IMR-90 (cell line): ENCODE measurements at regions not wholly inside any gene's neighbourhood (a gene's known extent, or its start where the extent isn't known, plus 50 kb on each side); places are given as distances from the start of the nearest gene placed in this dataset.

Experiments
- ATAC-seq: fragments of 200-7000 bp; cut with Tn5 transposase; 2 replicates; pipeline ENCODE4 v1.9.1; 2020; ENCODE audit warnings: low read depth, mild to moderate bottlenecking, moderate library complexity
- BruUV-seq: library from RNA; stranded (reverse); fragments of 400-500 nt; replicated peaks from 2 replicates; lab custom pipeline; 2021; lab: Mats Ljungman, UMichigan
- CTCF ChIA-PET: fragments of 300-600 bp; formaldehyde crosslinking; extraction: SDS; loops from one replicate; lab custom pipeline; 2021; ENCODE audit warnings: antibody characterized with exemption; lab: Yijun Ruan, JAX
- POLR2A ChIA-PET: fragments of 300-600 bp; sonication (Branson Sonifier 250); formaldehyde crosslinking; loops from one replicate; lab custom pipeline; 2022; ENCODE audit warnings: antibody characterized with exemption; ENCODE audit not compliant: unreplicated experiment; lab: Charles Lee
- DNase-seq: peaks from one replicate; pipeline ENCODE4 v3.0.0; 2013
- H2AFZ ChIP-seq: replicated peaks from 2 replicates; pipeline ENCODE3; 2013; ENCODE audit warnings: low read length, mild to moderate bottlenecking; ENCODE audit not compliant: poor library complexity
- H2AK5ac ChIP-seq: 2 replicates; pipeline ENCODE4 v1.6.1; 2013; ENCODE audit warnings: low read depth, low read length, inconsistent platforms
- H2AK9ac ChIP-seq: replicated peaks from 2 replicates; pipeline ENCODE3; 2013; ENCODE audit warnings: mild to moderate bottlenecking, low read depth, low read length, moderate library complexity; ENCODE audit not compliant: poor library complexity
- H2BK120ac ChIP-seq: 2 replicates; pipeline ENCODE4 v1.6.1; 2013; ENCODE audit warnings: low read depth, low read length, inconsistent platforms
- H2BK15ac ChIP-seq: 3 replicates; pipeline ENCODE4 v1.6.1; 2013; ENCODE audit warnings: low read depth, low read length, inconsistent platforms
- H2BK20ac ChIP-seq: 2 replicates; pipeline ENCODE4 v1.6.1; 2013; ENCODE audit warnings: low read depth, mild to moderate bottlenecking, inconsistent platforms, low read length, moderate library complexity
- H2BK5ac ChIP-seq: 2 replicates; pipeline ENCODE4 v1.6.1; 2013; ENCODE audit warnings: mild to moderate bottlenecking, low read depth, low read length, inconsistent platforms; ENCODE audit not compliant: poor library complexity, severe bottlenecking
- H3K14ac ChIP-seq: replicated peaks from 2 replicates; pipeline ENCODE4 v1.6.1; 2013; ENCODE audit warnings: low read depth, low read length, inconsistent platforms
- H3K18ac ChIP-seq: 2 replicates; pipeline ENCODE4 v1.6.1; 2013; ENCODE audit warnings: low read depth, low read length, control low read depth
- H3K23ac ChIP-seq: 2 replicates; pipeline ENCODE4 v1.6.1; 2013; ENCODE audit warnings: low read depth, low read length, inconsistent platforms
- H3K27ac ChIP-seq: 2 replicates; pipeline ENCODE4 v1.5.1; 2013; ENCODE audit warnings: mild to moderate bottlenecking, control low read depth, low read length; ENCODE audit not compliant: insufficient read depth
- H3K27me3 ChIP-seq: 2 replicates; pipeline ENCODE4 v1.6.1; 2013; ENCODE audit warnings: low read length; ENCODE audit not compliant: control insufficient read depth, insufficient read depth
- H3K36me3 ChIP-seq: 2 replicates; pipeline ENCODE4 v1.6.1; 2013; ENCODE audit warnings: low read length, mixed read lengths; ENCODE audit not compliant: control insufficient read depth, insufficient read depth
- H3K4ac ChIP-seq: 2 replicates; pipeline ENCODE4 v1.6.1; 2013; ENCODE audit warnings: low read depth, low read length, inconsistent platforms
- H3K4me1 ChIP-seq: 2 replicates; pipeline ENCODE4 v1.6.1; 2013; ENCODE audit warnings: low read length, mixed read lengths; ENCODE audit not compliant: control insufficient read depth, insufficient read depth
- H3K4me2 ChIP-seq: 2 replicates; pipeline ENCODE4 v1.6.1; 2013; ENCODE audit warnings: low read depth, mild to moderate bottlenecking, control low read depth, low read length, moderate library complexity
- H3K4me3 ChIP-seq: 2 replicates; pipeline ENCODE4 v1.5.1; 2013; ENCODE audit warnings: low read depth, mild to moderate bottlenecking, control low read depth, low read length, moderate library complexity; ENCODE audit not compliant: insufficient read depth
- H3K56ac ChIP-seq: 2 replicates; pipeline ENCODE4 v1.6.1; 2013; ENCODE audit warnings: low read length, inconsistent platforms; ENCODE audit not compliant: insufficient read depth; ENCODE audit errors: extremely low read depth
- H3K79me1 ChIP-seq, 2 experiments: 2 replicates each; pipeline ENCODE4 v1.6.1; 2013; ENCODE audit warnings: low read length in 2 of 2, inconsistent platforms in 1 of 2, low read depth in 1 of 2
- H3K9ac ChIP-seq: 2 replicates; pipeline ENCODE4 v1.6.1; 2013; ENCODE audit warnings: low read depth, low read length, control low read depth
- H3K9me1 ChIP-seq: 2 replicates; pipeline ENCODE4 v1.6.1; 2013; ENCODE audit warnings: low read length, inconsistent platforms; ENCODE audit not compliant: insufficient read depth
- H3K9me3 ChIP-seq: 2 replicates; pipeline ENCODE4 v1.6.1; 2013; ENCODE audit warnings: low read length; ENCODE audit not compliant: control insufficient read depth, insufficient read depth
- H4K20me1 ChIP-seq: 2 replicates; pipeline ENCODE4 v1.6.1; 2013; ENCODE audit warnings: low read length, inconsistent platforms; ENCODE audit not compliant: insufficient read depth
- H4K5ac ChIP-seq: 2 replicates; pipeline ENCODE4 v1.6.1; 2013; ENCODE audit warnings: mild to moderate bottlenecking, low read depth, low read length, control low read depth
- H4K8ac ChIP-seq, 2 experiments: 2 replicates each; pipeline ENCODE4 v1.6.1; 2013; ENCODE audit warnings: low read depth in 2 of 2, low read length in 2 of 2, control low read depth in 1 of 2, inconsistent platforms in 1 of 2
- H4K91ac ChIP-seq: 2 replicates; pipeline ENCODE4 v1.6.1; 2013; ENCODE audit warnings: low read depth, low read length, inconsistent platforms; ENCODE audit not compliant: insufficient read depth
- BHLHE40 ChIP-seq: fragments of 150-350 bp; IDR thresholded peaks from 2 replicates; pipeline ENCODE4 v1.6.1; 2016; ENCODE audit warnings: mild to moderate bottlenecking, low read depth, low read length
- CTCF ChIP-seq: conservative IDR thresholded peaks from 2 replicates; pipeline ENCODE4 v1.5.1; 2012; ENCODE audit warnings: mild to moderate bottlenecking, low read depth, low read length, improper control_type of control experiment
- FOS ChIP-seq: fragments of 150-350 bp; IDR thresholded peaks from 2 replicates; pipeline ENCODE4 v1.6.1; 2016; ENCODE audit warnings: low read depth, low read length
- MAZ ChIP-seq: IDR thresholded peaks from 2 replicates; pipeline ENCODE4 v1.6.1; 2012; ENCODE audit warnings: low read depth, mild to moderate bottlenecking, low read length, improper control_type of control experiment, moderate library complexity, borderline replicate concordance
- POLR2A ChIP-seq: IDR thresholded peaks from 2 replicates; pipeline ENCODE4 v1.6.1; 2012; ENCODE audit warnings: mild to moderate bottlenecking, low read depth, low read length
- RCOR1 ChIP-seq: IDR thresholded peaks from 2 replicates; pipeline ENCODE4 v1.6.1; 2012; ENCODE audit warnings: mild to moderate bottlenecking, low read length, improper control_type of control experiment; ENCODE audit not compliant: insufficient replicate concordance
- WGBS, 2 experiments: methylation state at CpG; one replicate each; pipeline versions ENCODE4 v1.1.5 to v1.1.7; 2013; ENCODE audit warnings: missing lambda C conversion rate in 2 of 2; ENCODE audit not compliant: insufficient read length in 1 of 2; ENCODE audit errors: extremely low coverage in 2 of 2; 5-methylcytosine and 5-hydroxymethylcytosine counted together
- dilution Hi-C: fragments of 300-500 bp; cut with HindIII; formaldehyde crosslinking; loops from one replicate; pipeline ENCODE4 v1.14.3; 2018; ENCODE audit warnings: low sequenced_read_pairs; ENCODE audit not compliant: unreplicated experiment
- in situ Hi-C: fragments of 300-500 bp; cut with MboI; formaldehyde crosslinking; loops from 3 replicates; pipeline ENCODE4 v1.14.3; 2019; ENCODE audit warnings: low sequenced_read_pairs, inconsistent platforms, mixed read lengths
- intact Hi-C: fragments of 100-400 bp; cut with micrococcal nuclease; formaldehyde crosslinking; loops from 2 replicates; pipeline ENCODE4 v1.10.0; 2022
- TF ChIP-seq, protein P1 (sequence below): fragments of 150-350 bp; IDR thresholded peaks from 2 replicates; pipeline ENCODE4 v1.6.1; 2016; ENCODE audit warnings: low read depth, mild to moderate bottlenecking, low read length, moderate library complexity, borderline replicate concordance

DNA sequence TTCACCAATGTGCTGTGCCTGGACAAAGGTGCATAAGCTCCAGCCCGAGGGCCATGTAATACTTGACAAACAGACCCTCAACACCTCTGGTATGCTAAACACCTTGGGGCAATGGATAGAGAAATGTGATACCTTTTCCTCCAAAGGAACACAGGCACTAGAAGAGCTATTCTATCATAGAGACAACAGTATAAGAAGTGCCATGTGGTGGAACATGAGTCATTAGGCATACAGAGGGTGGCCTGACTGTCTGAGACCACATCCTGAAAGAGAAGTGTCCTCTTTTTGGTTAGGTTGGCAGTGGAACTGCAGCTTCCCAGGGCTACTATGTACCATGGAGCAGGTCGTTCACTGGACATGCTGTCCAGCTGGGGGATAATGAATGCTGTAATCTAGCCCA, 153.9 kb downstream of the INSIG2 start:
- no peak overlapping the region for H2AFZ ChIP-seq
- no peak overlapping the region for H3K9ac ChIP-seq
- no peaks in the 10 kb centered on the region for H3K4me1 ChIP-seq
- intact Hi-C loops (no loop called here), in situ Hi-C loops (no loop called here), dilution Hi-C loops (no loop called here)
- no peak overlapping the region for H2BK120ac ChIP-seq
- no peak overlapping the region for H4K8ac ChIP-seq
- H2AK5ac ChIP-seq: no peak overlapping the region
- WGBS, 2 experiments: no CpG with 5 or more reads among the region's 2 CpGs
- H4K91ac ChIP-seq: no peak overlapping the region
- ChIA-PET CTCF (no interaction called here), POLR2A (no interaction called here)
- no peak overlapping the region for H3K4ac ChIP-seq
- H3K36me3 ChIP-seq: no peaks in the 10 kb centered on the region
- H2BK5ac ChIP-seq: no peak overlapping the region
- H3K9me3 ChIP-seq: no peaks in the 10 kb centered on the region
- DNase-seq (no peak), ATAC-seq (no peak)
- no peak overlapping the region for H4K5ac ChIP-seq
- no peak overlapping the region for H3K23ac ChIP-seq
- H2AK9ac ChIP-seq: no peak overlapping the region
- TF ChIP-seq MAZ (no peak), RCOR1 (no peak), CTCF (no peak), POLR2A (no peak), BHLHE40 (no peak), FOS (no peak)
- TF ChIP-seq, protein P1, sequence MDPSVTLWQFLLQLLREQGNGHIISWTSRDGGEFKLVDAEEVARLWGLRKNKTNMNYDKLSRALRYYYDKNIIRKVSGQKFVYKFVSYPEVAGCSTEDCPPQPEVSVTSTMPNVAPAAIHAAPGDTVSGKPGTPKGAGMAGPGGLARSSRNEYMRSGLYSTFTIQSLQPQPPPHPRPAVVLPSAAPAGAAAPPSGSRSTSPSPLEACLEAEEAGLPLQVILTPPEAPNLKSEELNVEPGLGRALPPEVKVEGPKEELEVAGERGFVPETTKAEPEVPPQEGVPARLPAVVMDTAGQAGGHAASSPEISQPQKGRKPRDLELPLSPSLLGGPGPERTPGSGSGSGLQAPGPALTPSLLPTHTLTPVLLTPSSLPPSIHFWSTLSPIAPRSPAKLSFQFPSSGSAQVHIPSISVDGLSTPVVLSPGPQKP: no peak
- no peak overlapping the region for H3K4me2 ChIP-seq
- no peak overlapping the region for H3K4me3 ChIP-seq
- no peaks in the 10 kb centered on the region for H3K79me1 ChIP-seq
- no peak overlapping the region for H3K56ac ChIP-seq
- no peak overlapping the region for H2BK20ac ChIP-seq
- no peaks in the 10 kb centered on the region for H3K27me3 ChIP-seq
- H3K27ac ChIP-seq: no peak overlapping the region
- H4K20me1 ChIP-seq: no peaks in the 10 kb centered on the region
- H3K18ac ChIP-seq: no peak overlapping the region
- H3K9me1 ChIP-seq: no peaks in the 10 kb centered on the region
- H2BK15ac ChIP-seq: no peak overlapping the region
- no peak overlapping the region for H3K14ac ChIP-seq
- no TSS peak for BruUV-seq
